Esophagus mucosa (tissue), 1 donor: ENCODE measurements at regions not wholly inside any gene's neighbourhood (a gene's known extent, or its start where the extent isn't known, plus 50 kb on each side); places are given as distances from the start of the nearest gene placed in this dataset.
A peak's percentile ranks its signal among the peaks of the same experiment; 100 is the strongest.

ENCODE experiments used
- ATAC-seq: fragments of 200-7000 bp; cut with Tn5 transposase; one replicate; pipeline ENCODE4 v1.9.1; 2020
- donor health status: DM: yes; HTN: yes; CAD: no.

GRCh38 chr10:6763423-6763822, 183.3 kb upstream of the PRKCQ start:
- no peak for ATAC-seq

GRCh38 chr10:6763001-6763400, 182.9 kb upstream of the PRKCQ start:
- no peak for ATAC-seq

- no peak for ATAC-seq
Measured at GRCh38 chr10:6759961-6760360, 179.9 kb upstream of the PRKCQ start.

GRCh38 chr10:6757158-6757557, 177.1 kb upstream of the PRKCQ start:
- ATAC-seq: no peak

- no peak for ATAC-seq
Measured at GRCh38 chr10:6756716-6757115, 176.6 kb upstream of the PRKCQ start.

GRCh38 chr10:6755781-6756460, 175.8 kb upstream of the PRKCQ start:
- ATAC-seq: peak; percentile 76

GRCh38 chr10:6753644-6754043, 173.6 kb upstream of the PRKCQ start:
- no peak for ATAC-seq

- no peak for ATAC-seq
Measured at GRCh38 chr10:6751363-6751762, 171.3 kb upstream of the PRKCQ start.

- peak; percentile 94 for ATAC-seq
Measured at GRCh38 chr10:6748981-6749635, 169.0 kb upstream of the PRKCQ start.

GRCh38 chr10:6748029-6748428, 168.0 kb upstream of the PRKCQ start:
- peak; percentile 31 for ATAC-seq

- no peak for ATAC-seq
Measured at GRCh38 chr10:6746782-6747181, 166.7 kb upstream of the PRKCQ start.

GRCh38 chr10:6743291-6743849, 163.3 kb upstream of the PRKCQ start:
- ATAC-seq: no peak

- ATAC-seq: no peak
Measured at GRCh38 chr10:6741541-6741941, 161.5 kb upstream of the PRKCQ start.

- ATAC-seq: peak; percentile 76
Measured at GRCh38 chr10:6739530-6740174, 159.6 kb upstream of the PRKCQ start.

- peak; percentile 44 for ATAC-seq
Measured at GRCh38 chr10:6738112-6738768, 158.2 kb upstream of the PRKCQ start.

GRCh38 chr10:6737758-6738111, 157.7 kb upstream of the PRKCQ start:
- ATAC-seq: no peak

- ATAC-seq: peak; percentile 89
Measured at GRCh38 chr10:6737080-6737641, 157.1 kb upstream of the PRKCQ start.

GRCh38 chr10:6734286-6734685, 154.2 kb upstream of the PRKCQ start:
- ATAC-seq: no peak

GRCh38 chr10:6729861-6730344, 149.8 kb upstream of the PRKCQ start:
- no peak for ATAC-seq

GRCh38 chr10:6729071-6729774, 149.1 kb upstream of the PRKCQ start:
- peak; percentile 89 for ATAC-seq

GRCh38 chr10:6726924-6727323, 146.8 kb upstream of the PRKCQ start:
- no peak for ATAC-seq

GRCh38 chr10:6722616-6723004, 142.5 kb upstream of the PRKCQ start:
- peak; percentile 67 for ATAC-seq
